GM23338 (cell line): ENCODE measurements at regions not wholly inside any gene's neighbourhood (a gene's known extent, or its start where the extent isn't known, plus 50 kb on each side); places are given as distances from the start of the nearest gene placed in this dataset.

Experiments used
- CREB1 ChIP-seq: fragments of 250-450 bp; sonication (Bioruptor Pico); IDR thresholded peaks from 2 replicates; pipeline ENCODE4 v1.5.0; 2020; ENCODE audit warnings: low read depth, mild to moderate bottlenecking, moderate library complexity
- CTCF ChIP-seq, 2 experiments: fragments of 200-600 bp in 1 of 2; sonication (generic) in 1 of 2; conservative IDR thresholded peaks; 2 replicates each; pipeline versions ENCODE4 v1.5.1 to v1.6.1; 2016 to 2017; ENCODE audit warnings: antibody characterized with exemption in 2 of 2, low read depth in 2 of 2, mild to moderate bottlenecking in 2 of 2, moderate library complexity in 1 of 2
- ETS1 ChIP-seq: IDR thresholded peaks from 2 replicates; pipeline ENCODE4 v1.6.1; 2016; ENCODE audit warnings: antibody characterized with exemption
- EZH2 ChIP-seq: fragments of 200-600 bp; sonication (generic); IDR thresholded peaks from one replicate; pipeline ENCODE4 v1.8.0; 2017; ENCODE audit warnings: antibody characterized with exemption, mild to moderate bottlenecking, low read depth; ENCODE audit not compliant: unreplicated experiment
- EZH2phosphoT487 ChIP-seq: fragments of 200-600 bp; sonication (generic); IDR thresholded peaks from one replicate; pipeline ENCODE4 v1.8.1; 2018; ENCODE audit warnings: antibody characterized with exemption; ENCODE audit not compliant: unreplicated experiment
- JUNB ChIP-seq: IDR thresholded peaks from one replicate; pipeline ENCODE4 v1.6.1; 2016; ENCODE audit warnings: antibody characterized with exemption; ENCODE audit not compliant: unreplicated experiment
- NANOG ChIP-seq: IDR thresholded peaks from 2 replicates; pipeline ENCODE4 v1.6.1; 2016; ENCODE audit warnings: antibody characterized with exemption, borderline replicate concordance
- POLR2AphosphoS5 ChIP-seq: IDR thresholded peaks from 2 replicates; pipeline ENCODE4 v1.6.1; 2016; ENCODE audit warnings: antibody characterized with exemption, low read depth
- REST ChIP-seq: IDR thresholded peaks from one replicate; pipeline ENCODE4 v1.6.1; 2018; ENCODE audit warnings: antibody characterized with exemption; ENCODE audit not compliant: unreplicated experiment
- ZNF331 ChIP-seq: fragments of 250-450 bp; sonication (Bioruptor Pico); IDR thresholded peaks from 2 replicates; pipeline ENCODE4 v1.5.0; 2020; ENCODE audit warnings: low read depth, mild to moderate bottlenecking, moderate library complexity
- ZNF462 ChIP-seq: fragments of 250-450 bp; sonication (Bioruptor Pico); IDR thresholded peaks from 2 replicates; pipeline ENCODE4 v1.5.0; 2020; ENCODE audit warnings: mild to moderate bottlenecking, moderate library complexity

- no peak for TF ChIP-seq EZH2
- TF ChIP-seq CTCF (conservative IDR thresholded peaks at IDR 0.05; ENCODE audit: low read depth in 2 of 2): no peak
- no peak for TF ChIP-seq REST
- no peak for TF ChIP-seq POLR2AphosphoS5
- no peak for TF ChIP-seq EZH2phosphoT487
- TF ChIP-seq CREB1 (CRISPR knock-in tag): no peak
- no peak for TF ChIP-seq JUNB
- no peak for TF ChIP-seq ZNF462 (CRISPR knock-in tag)
- no peak for TF ChIP-seq ZNF331 (CRISPR knock-in tag)
- TF ChIP-seq ETS1: no peak
- no peak for TF ChIP-seq NANOG
Measured at GRCh38 chr1:94675373-94675772, 133.8 kb upstream of the F3 start.
